Osteoblast (primary cell): ENCODE measurements at regions not wholly inside any gene's neighbourhood (a gene's known extent, or its start where the extent isn't known, plus 50 kb on each side); places are given as distances from the start of the nearest gene placed in this dataset.
A peak's percentile ranks its signal among the peaks of the same experiment; 100 is the strongest.

Source experiments
- DNase-seq: peaks from one replicate; pipeline ENCODE4 v3.0.0; 2011; ENCODE audit warnings: low spot score, mixed read lengths; ENCODE audit not compliant: insufficient read length; ENCODE audit errors: missing footprints
- H2AFZ ChIP-seq: 2 replicates; pipeline ENCODE4 v1.6.0; 2011; ENCODE audit warnings: mild to moderate bottlenecking, low read length
- H3K27ac ChIP-seq: 2 replicates; pipeline ENCODE4 v1.5.1; 2011; ENCODE audit warnings: mild to moderate bottlenecking, low read depth, low read length, moderate library complexity
- H3K27me3 ChIP-seq: 2 replicates; pipeline ENCODE4 v1.6.0; 2012; ENCODE audit warnings: mild to moderate bottlenecking, control low read depth, inconsistent platforms, low read length, moderate library complexity; ENCODE audit not compliant: insufficient read depth
- H3K36me3 ChIP-seq: 2 replicates; pipeline ENCODE4 v1.5.1; 2011; ENCODE audit warnings: mild to moderate bottlenecking, low read length, control low read depth, moderate library complexity; ENCODE audit not compliant: insufficient read depth
- H3K4me1 ChIP-seq: 2 replicates; pipeline ENCODE4 v1.5.1; 2011; ENCODE audit warnings: mild to moderate bottlenecking, low read length, control low read depth, moderate library complexity; ENCODE audit not compliant: insufficient read depth
- H3K4me2 ChIP-seq: 2 replicates; pipeline ENCODE4 v1.6.0; 2011; ENCODE audit warnings: mild to moderate bottlenecking, low read length; ENCODE audit not compliant: insufficient read depth
- H3K4me3 ChIP-seq: fragments of 200-600 bp; sonication (generic); 3 replicates; pipeline ENCODE4 v1.5.1; 2012; ENCODE audit warnings: mild to moderate bottlenecking, low read length, inconsistent platforms; ENCODE audit not compliant: insufficient read depth
- H3K79me2 ChIP-seq: 2 replicates; pipeline ENCODE4 v1.6.0; 2012; ENCODE audit warnings: mild to moderate bottlenecking, low read length, control low read depth, inconsistent platforms; ENCODE audit not compliant: insufficient read depth
- H3K9me3 ChIP-seq: 2 replicates; pipeline ENCODE4 v1.5.1; 2011; ENCODE audit warnings: low read depth, low read length, control low read depth
- H4K20me1 ChIP-seq: 2 replicates; pipeline ENCODE4 v1.6.0; 2012; ENCODE audit warnings: mild to moderate bottlenecking, low read length, control low read depth; ENCODE audit not compliant: insufficient read depth
- CTCF ChIP-seq: IDR thresholded peaks from 2 replicates; pipeline ENCODE4 v1.5.1; 2011; ENCODE audit warnings: mild to moderate bottlenecking, low read depth, low read length, moderate library complexity; ENCODE audit errors: extremely low read depth

- Histone ChIP-seq H3K36me3 (no peaks in the 10 kb centered on the region), H2AFZ (no peak overlapping the region), H4K20me1 (no peaks in the 10 kb centered on the region), H3K27me3 (no peaks in the 10 kb centered on the region), H3K4me1 (no peaks in the 10 kb centered on the region), H3K9me3 (no peaks in the 10 kb centered on the region), H3K27ac (no peak overlapping the region), H3K79me2 (no peaks in the 10 kb centered on the region), H3K4me3 (no peak overlapping the region), H3K4me2 (no peak overlapping the region)
- DNase-seq: peak; percentile 25
- TF ChIP-seq CTCF: no peak
Measured at GRCh38 chr3:193929373-193929772, 206.6 kb upstream of the HES1 start.

- no peaks in the 10 kb centered on the region for H3K9me3 ChIP-seq
- H3K36me3 ChIP-seq: no peaks in the 10 kb centered on the region
- H2AFZ ChIP-seq: no peak overlapping the region
- H4K20me1 ChIP-seq: no peaks in the 10 kb centered on the region
- TF ChIP-seq CTCF: no peak
- no peak overlapping the region for H3K4me2 ChIP-seq
- DNase-seq: no peak
- no peaks in the 10 kb centered on the region for H3K4me1 ChIP-seq
- no peak overlapping the region for H3K27ac ChIP-seq
- H3K27me3 ChIP-seq: no peaks in the 10 kb centered on the region
- no peak overlapping the region for H3K4me3 ChIP-seq
- no peaks in the 10 kb centered on the region for H3K79me2 ChIP-seq
Measured at GRCh38 chr3:193929921-193930646, 205.9 kb upstream of the HES1 start.

GRCh38 chr3:193932136-193932535 is 203.8 kb upstream of the HES1 start:
- Histone ChIP-seq H3K27ac (no peak overlapping the region), H3K4me2 (no peak overlapping the region), H4K20me1 (no peaks in the 10 kb centered on the region), H3K4me3 (no peak overlapping the region), H3K79me2 (no peaks in the 10 kb centered on the region), H3K4me1 (no peaks in the 10 kb centered on the region), H3K9me3 (no peaks in the 10 kb centered on the region), H3K36me3 (no peaks in the 10 kb centered on the region), H2AFZ (no peak overlapping the region), H3K27me3 (peaks cover 2% of the 10 kb centered on the region)
- peak; percentile 17 for DNase-seq
- no peak for TF ChIP-seq CTCF

- H3K9me3 ChIP-seq: no peaks in the 10 kb centered on the region
- H2AFZ ChIP-seq: no peak overlapping the region
- DNase-seq: no peak
- no peaks in the 10 kb centered on the region for H3K36me3 ChIP-seq
- no peaks in the 10 kb centered on the region for H4K20me1 ChIP-seq
- no peak overlapping the region for H3K27ac ChIP-seq
- H3K4me2 ChIP-seq: no peak overlapping the region
- TF ChIP-seq CTCF: no peak
- H3K4me1 ChIP-seq: no peaks in the 10 kb centered on the region
- peaks cover 4% of the 10 kb centered on the region for H3K27me3 ChIP-seq
- no peaks in the 10 kb centered on the region for H3K79me2 ChIP-seq
- H3K4me3 ChIP-seq: no peak overlapping the region
Measured at GRCh38 chr3:193932576-193932975, 203.4 kb upstream of the HES1 start.
